Adrenal gland (tissue), 9 donors: ENCODE measurements at regions not wholly inside any gene's neighbourhood (a gene's known extent, or its start where the extent isn't known, plus 50 kb on each side); places are given as distances from the start of the nearest gene placed in this dataset.

Experiments
- DNase-seq, 7 donors: peaks; one replicate each; pipeline ENCODE4 v3.0.0-alpha.2; 2019 to 2020
- H3K27ac ChIP-seq, 5 donors: fragments of 200-600 bp; sonication (generic) in 4 of 5; 1 replicate in 3 of 5; 2 replicates in 2 of 5; pipeline versions ENCODE4 v1.5.1 to v1.8.0; 2016 to 2020; ENCODE audit warnings: mild to moderate bottlenecking in 1 of 5
- H3K27me3 ChIP-seq: fragments of 200-600 bp; 2 replicates; pipeline ENCODE4 v1.8.0; 2021
- H3K36me3 ChIP-seq, 2 donors: fragments of 200-600 bp; replicated peaks in 1 of 2; 1 replicate in 1 of 2; 2 replicates in 1 of 2; pipeline versions ENCODE4 v1.5.1 to v1.8.0; 2018 to 2022
- H3K4me1 ChIP-seq, 2 donors: fragments of 200-600 bp; replicated peaks in 1 of 2; 1 replicate in 1 of 2; 2 replicates in 1 of 2; pipeline versions ENCODE4 v1.5.1 to v1.8.0; 2018 to 2021
- H3K4me3 ChIP-seq, 4 donors: fragments of 200-600 bp; sonication (generic) in 3 of 4; one replicate each; pipeline ENCODE4 v1.5.1; 2016 to 2018
- H3K9me3 ChIP-seq, 3 donors: fragments of 200-600 bp; sonication (generic) in 1 of 3; replicated peaks in 1 of 3; 1 replicate in 2 of 3; 2 replicates in 1 of 3; pipeline versions ENCODE4 v1.5.1 to v1.8.0; 2016 to 2021
- CTCF ChIP-seq, 6 experiments: fragments of 450-650 bp in 4 of 6; fragments of 200-600 bp in 2 of 6; sonication (generic) in 1 of 6; IDR thresholded peaks; 1 replicate in 5 of 6; 2 replicates in 1 of 6; pipeline versions ENCODE4 v1.5.1 to v1.8.0; 2016 to 2021; ENCODE audit warnings: antibody characterized with exemption in 6 of 6, mild to moderate bottlenecking in 2 of 6, moderate library complexity in 1 of 6
- POLR2A ChIP-seq, 2 donors: fragments of 450-650 bp; IDR thresholded peaks; one replicate each; pipeline ENCODE4 v1.6.1; 2017; ENCODE audit warnings: antibody characterized with exemption in 2 of 2, mild to moderate bottlenecking in 2 of 2, moderate library complexity in 1 of 2
- WGBS, 4 donors: extraction: QIAGEN DNeasy Blood & Tissue Kit in 2 of 4; methylation state at CpG; one replicate each; pipeline versions ENCODE4 v1.1.5 to v1.1.7; 2013 to 2017; 5-methylcytosine and 5-hydroxymethylcytosine counted together
- intact Hi-C, 2 donors: fragments of 100-400 bp; cut with DNase I; formaldehyde crosslinking; loops; one replicate each; pipeline versions ENCODE4 v1.14.1 to v1.15.0; 2022 to 2023
- donor health status: healthy with polysubstance abuse.
- donor health status: Bipolar disorder and iron deficiency.
- donor health status: DM: yes; HTN: yes; CAD: no.
- donor health status: DM: no; HTN: no; CAD: no.
- donor health status: DM: no; HTN: no; CAD: no.

GRCh38 chr1:178645157-178645807, 79.8 kb upstream of the RALGPS2 start:
- intact Hi-C loops = no loop called here
- Histone ChIP-seq H3K27ac (peak overlapping the region in 1 of 5 donors; percentile 5), H3K9me3 (no peaks in the 10 kb centered on the region), H3K36me3 (no peaks in the 10 kb centered on the region), H3K4me3 (no peak overlapping the region), H3K4me1 (peaks cover 9 to 15% of the 10 kb centered on the region in 2 donors), H3K27me3 (no peaks in the 10 kb centered on the region)
- 78 to 86% (median 83%) methylated on average over 5 of the region's 5 CpGs for WGBS, 4 donors
- no peak for TF ChIP-seq POLR2A (IDR thresholded peaks at IDR 0.05)
- no peak for TF ChIP-seq CTCF (IDR thresholded peaks at IDR 0.05)
- no peak for DNase-seq

GRCh38 chr1:178645808-178646200, 79.2 kb upstream of the RALGPS2 start:
- H3K9me3 ChIP-seq = no peaks in the 10 kb centered on the region
- TF ChIP-seq POLR2A (IDR thresholded peaks at IDR 0.05) (no peak), CTCF (IDR thresholded peaks at IDR 0.05) (no peak)
- WGBS, 4 donors = 93 to 95% (median 95%) methylated on average over 2 of the region's 2 CpGs
- DNase-seq = no peak
- peaks cover 9 to 15% of the 10 kb centered on the region in 2 donors for H3K4me1 ChIP-seq
- intact Hi-C loops = no loop called here
- no peaks in the 10 kb centered on the region for H3K27me3 ChIP-seq
- no peak overlapping the region for H3K27ac ChIP-seq
- H3K4me3 ChIP-seq = no peak overlapping the region
- no peaks in the 10 kb centered on the region for H3K36me3 ChIP-seq

- no peaks in the 10 kb centered on the region for H3K27me3 ChIP-seq
- H3K9me3 ChIP-seq = no peaks in the 10 kb centered on the region
- H3K4me3 ChIP-seq = no peak overlapping the region
- intact Hi-C loops = no loop called here
- DNase-seq = no peak
- H3K36me3 ChIP-seq = no peaks in the 10 kb centered on the region
- peaks cover 15 to 16% of the 10 kb centered on the region in 2 donors for H3K4me1 ChIP-seq
- WGBS, 4 donors = 86 to 94% (median 91%) methylated on average over 5 of the region's 5 CpGs
- no peak overlapping the region for H3K27ac ChIP-seq
- no peak for TF ChIP-seq POLR2A (IDR thresholded peaks at IDR 0.05)
- no peak for TF ChIP-seq CTCF (IDR thresholded peaks at IDR 0.05)
Observed at GRCh38 chr1:178646821-178647220, 78.2 kb upstream of the RALGPS2 start.

- peak overlapping the region in 3 of 5 donors; percentile 6 to 74 (median 51) for H3K27ac ChIP-seq
- intact Hi-C loops = no loop called here
Observed at GRCh38 chr1:178648151-178648550, 76.9 kb upstream of the RALGPS2 start.

More at GRCh38 chr1:178648151-178648550, 76.9 kb upstream of the RALGPS2 start:
- Histone ChIP-seq H3K9me3 (no peaks in the 10 kb centered on the region), H3K4me1 (peaks cover 15 to 16% of the 10 kb centered on the region in 2 donors), H3K27me3 (no peaks in the 10 kb centered on the region), H3K4me3 (peak overlapping the region in 1 of 4 donors; percentile 43), H3K36me3 (no peaks in the 10 kb centered on the region)
- DNase-seq = peak in 6 of 7 donors; percentile 25 to 69 (median 50)
- peak in 1 of 2 donors; percentile 26 for TF ChIP-seq POLR2A (IDR thresholded peaks at IDR 0.05)
- TF ChIP-seq CTCF (IDR thresholded peaks at IDR 0.05) = no peak
- WGBS, 4 donors = 45 to 52% (median 48%) methylated on average over 11 of the region's 11 CpGs
